HG03159 (cell line): ENCODE measurements at regions not wholly inside any gene's neighbourhood (a gene's known extent, or its start where the extent isn't known, plus 50 kb on each side); places are given as distances from the start of the nearest gene placed in this dataset.
"Not testable (repeated sequence)": the region's sequence is repeated elsewhere in the genome, so short reads cannot be mapped to it uniquely, and the experiment has no call there.

Experiments used
- ATAC-seq: cut with Tn5 transposase; IDR thresholded peaks from one replicate; pipeline ENCODE4 v1.9.1; 2021; ENCODE audit warnings: mild to moderate bottlenecking, moderate library complexity; ENCODE audit not compliant: unreplicated experiment

DNA sequence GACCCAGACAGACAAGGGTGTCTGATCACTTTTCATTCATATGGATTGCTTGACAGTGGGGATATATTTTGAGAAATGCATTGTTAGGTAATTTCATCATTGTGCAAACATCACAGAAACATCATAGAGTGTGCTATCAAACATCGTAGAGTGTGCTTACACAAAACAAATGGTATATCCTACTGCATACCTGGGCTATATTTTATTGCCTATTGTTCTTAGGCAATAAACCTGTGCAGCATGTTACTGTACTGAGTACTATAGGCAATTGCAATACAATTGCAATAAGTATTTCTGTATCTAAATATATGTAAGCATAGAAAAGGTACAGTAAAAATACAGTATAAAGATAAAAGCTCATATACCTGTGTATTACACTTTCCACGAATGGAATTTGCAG lies 319.1 kb downstream of the KIF20B start:
- no peak for ATAC-seq

DNA sequence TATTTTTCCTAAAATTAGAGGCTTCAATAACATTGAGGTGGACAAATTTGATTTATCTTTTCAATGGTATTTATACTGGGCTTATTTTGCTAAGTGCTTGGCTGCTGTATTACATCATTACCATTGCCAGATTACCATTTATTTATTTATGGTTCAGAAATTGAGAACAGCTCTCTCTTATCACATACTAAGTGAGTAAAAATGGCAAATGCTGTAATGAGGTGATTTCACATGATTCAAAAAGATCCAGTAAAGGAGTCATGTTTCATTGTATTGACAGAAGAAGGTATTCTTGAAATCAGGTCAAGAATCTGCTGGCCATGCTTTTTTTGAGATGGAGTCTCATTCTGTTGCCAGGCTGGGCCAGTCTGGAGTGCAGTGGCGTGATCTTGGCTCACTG lies 322.6 kb downstream of the KIF20B start:
- ATAC-seq = no peak

DNA sequence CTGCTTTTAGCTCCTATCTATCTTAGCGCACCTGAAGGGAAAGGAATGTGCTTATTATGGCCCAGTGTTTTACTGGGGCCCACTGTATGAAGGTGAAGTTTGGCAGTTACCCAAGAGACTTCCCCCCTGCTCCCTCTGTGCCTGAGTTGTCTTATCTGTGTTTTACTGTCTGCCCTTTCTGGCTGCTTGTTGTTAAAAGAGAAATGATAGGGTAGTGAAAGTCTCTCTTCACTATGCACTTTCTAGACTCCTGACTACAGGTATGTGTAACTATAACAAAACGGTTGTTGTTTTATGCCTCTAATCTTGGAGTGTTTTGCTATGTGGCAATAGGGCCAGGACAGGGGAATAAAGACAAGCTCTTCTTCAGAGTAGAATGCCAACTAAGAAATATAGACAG lies 326.9 kb downstream of the KIF20B start:
- no peak for ATAC-seq

DNA sequence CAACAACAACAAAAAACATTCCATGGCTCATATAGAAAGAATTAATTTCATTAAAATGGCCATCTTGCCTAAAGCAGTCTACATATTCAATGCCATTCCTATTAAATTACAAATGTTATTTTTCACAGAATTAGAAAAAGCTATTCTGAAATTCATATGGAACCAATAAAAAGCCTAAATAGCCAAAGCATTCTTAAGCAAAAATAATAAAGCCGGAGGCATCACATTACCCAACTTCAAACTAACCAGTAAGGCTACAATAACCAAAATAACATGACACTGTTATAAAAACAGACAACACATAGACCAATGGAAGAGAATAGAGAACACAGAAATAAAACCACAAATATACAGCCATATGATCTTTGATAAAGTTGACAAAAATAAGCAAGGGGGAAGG lies 330.4 kb downstream of the KIF20B start:
- ATAC-seq = no peak

DNA sequence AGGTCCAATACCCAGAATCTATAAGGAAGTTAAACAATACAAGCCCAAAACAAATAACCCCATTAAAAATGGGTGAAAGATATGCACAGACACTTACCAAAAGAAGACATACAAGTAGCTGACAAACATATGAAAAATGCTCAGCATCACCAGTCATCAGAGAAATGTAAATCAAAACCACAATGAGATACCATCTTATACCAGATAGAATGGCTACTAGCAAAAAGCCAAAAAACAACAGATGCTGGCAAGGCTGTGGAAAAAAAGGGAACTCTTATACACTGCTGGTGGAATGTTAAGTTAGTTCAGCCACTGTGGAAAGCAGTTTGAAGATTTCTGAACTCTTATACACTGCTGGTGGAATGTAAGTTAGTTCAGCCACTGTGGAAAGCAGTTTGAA lies 331.1 kb downstream of the KIF20B start:
- no peak for ATAC-seq

DNA sequence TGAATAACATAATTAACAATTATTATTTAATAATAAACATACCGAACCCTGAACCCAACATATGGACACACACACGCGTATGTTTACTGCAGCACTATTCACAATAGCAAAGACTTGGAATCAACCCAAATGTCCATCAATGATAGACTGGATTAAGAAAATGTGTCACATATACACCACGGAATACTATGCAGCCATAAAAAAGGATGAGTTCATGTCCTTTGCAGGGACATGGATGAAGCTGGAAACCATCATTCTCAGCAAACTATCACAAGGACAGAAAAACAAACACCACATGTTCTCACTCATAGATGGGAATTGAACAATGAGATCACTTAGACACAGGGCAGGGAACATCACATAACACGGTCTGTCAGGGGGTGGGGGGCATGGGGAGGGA lies 333.5 kb downstream of the KIF20B start:
- ATAC-seq = not testable (repeated sequence)

DNA sequence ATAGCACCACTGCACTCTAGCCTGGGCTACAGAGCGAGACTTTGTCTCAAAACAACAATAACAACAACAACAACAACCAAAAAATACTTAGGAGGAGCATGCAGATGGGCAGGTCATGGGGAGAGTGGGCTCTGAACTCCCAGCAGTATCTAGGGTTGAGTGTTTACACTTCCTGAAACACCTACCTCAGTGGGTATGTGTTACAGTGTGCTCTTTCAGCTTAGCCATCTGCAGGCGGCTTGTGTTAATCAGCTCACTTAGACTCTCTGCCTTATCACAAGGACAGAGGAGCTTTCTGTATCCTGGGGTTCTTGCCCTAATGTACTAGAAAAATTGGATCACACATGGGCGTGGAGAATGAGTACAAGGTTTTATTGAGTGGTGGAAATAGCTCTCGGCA lies 340.2 kb downstream of the KIF20B start:
- ATAC-seq = no peak

DNA sequence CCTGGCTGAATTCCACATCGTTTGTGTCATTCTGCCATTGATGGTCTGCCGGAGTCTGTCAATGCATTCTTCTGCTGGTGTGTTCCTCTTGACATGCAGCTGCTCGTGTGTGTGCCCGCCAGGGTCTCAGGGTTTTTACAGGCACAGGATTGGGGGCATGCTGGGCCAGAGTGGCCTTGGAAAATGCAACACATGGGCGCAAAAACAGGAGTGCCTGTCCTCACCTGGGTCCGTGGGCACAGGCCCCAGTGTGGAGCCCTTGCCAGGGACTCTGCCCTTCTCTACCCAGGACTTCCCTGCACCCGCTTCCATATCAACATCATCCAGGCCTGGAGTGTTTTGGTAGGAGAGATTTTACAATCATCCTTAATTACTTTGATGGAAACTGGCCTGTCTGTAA lies 340.7 kb downstream of the KIF20B start:
- ATAC-seq = no peak

DNA sequence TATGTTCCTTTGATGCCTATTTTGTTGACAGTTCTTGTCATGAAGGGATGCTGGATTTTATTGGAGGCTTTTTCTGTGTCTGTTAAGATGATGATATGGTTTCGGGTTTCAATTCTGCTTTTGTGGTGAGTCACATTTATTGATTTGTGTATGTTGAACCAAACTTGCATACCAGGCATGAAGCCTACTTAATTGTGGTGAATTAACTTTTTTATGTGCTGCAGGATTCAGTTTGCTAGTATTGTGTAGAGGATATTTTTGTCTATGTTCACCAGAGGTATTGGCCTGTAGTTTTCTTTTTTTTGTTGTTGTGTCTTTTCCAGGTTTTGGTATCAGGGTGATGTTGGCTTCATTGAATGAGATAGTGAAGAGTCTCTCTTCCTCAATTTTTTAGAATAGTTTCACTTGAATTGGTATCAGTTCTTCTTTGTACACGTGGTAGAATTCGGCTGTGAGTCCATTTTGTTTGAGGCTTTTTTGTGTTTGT lies 345.9 kb downstream of the KIF20B start:
- ATAC-seq = peak; percentile 90

DNA sequence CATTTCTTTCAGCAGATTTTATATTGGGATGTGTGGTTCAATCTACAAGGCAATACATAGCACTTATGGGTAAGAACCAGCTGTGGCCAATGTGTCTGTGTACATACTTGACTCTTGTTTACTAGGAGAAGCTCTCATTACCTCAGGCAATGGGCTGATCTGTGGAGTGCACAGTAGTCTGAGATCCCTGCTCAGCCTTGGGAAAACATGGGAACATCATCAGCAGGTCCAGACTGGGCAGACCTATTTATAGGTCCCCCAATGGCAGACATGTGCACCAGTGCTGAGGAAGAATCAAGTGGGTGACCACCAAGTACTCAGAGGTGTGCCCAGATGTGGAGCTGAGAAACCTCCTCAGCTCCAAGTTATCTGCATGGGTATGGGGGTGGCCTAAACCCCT lies 349.7 kb downstream of the KIF20B start:
- ATAC-seq = no peak

DNA sequence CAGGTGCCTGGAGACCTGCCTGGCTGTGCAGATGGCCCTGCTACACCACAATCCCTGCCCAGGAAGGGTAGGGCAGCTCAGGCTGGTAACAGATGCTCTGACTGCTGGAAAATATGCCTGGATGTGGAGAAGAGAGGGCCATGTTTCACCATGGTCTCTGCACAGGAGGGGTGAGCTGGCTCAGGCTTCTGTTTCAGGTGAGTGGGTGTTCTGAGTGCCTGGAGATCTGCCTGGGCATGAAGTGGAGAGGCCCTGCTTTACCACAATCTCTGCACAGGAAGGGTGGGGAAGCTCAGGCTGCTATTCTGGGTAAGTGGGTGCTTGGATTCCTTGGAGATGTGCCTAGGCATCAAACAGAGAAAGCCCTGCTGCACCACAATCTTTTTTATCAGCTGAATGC lies 350.1 kb downstream of the KIF20B start:
- no peak for ATAC-seq

DNA sequence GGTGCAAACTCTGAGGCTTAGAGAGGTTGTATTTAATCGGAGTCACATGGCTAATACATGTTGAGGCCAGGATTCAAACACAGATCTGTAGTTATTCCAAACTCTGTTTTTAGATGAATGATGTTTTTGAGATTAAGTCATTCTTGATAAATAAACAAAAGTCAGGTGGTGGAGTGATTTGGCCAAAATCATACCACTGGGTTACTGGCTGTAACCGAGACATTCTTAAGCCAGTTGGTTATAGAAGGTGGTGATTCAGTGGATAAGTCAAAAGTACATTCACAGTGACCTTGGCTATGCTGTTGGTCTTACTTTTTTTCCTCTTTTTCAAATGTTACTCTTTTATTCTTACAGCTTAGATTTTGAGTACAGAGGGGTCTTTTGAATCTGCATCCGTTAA lies 361.4 kb downstream of the KIF20B start:
- ATAC-seq = no peak

DNA sequence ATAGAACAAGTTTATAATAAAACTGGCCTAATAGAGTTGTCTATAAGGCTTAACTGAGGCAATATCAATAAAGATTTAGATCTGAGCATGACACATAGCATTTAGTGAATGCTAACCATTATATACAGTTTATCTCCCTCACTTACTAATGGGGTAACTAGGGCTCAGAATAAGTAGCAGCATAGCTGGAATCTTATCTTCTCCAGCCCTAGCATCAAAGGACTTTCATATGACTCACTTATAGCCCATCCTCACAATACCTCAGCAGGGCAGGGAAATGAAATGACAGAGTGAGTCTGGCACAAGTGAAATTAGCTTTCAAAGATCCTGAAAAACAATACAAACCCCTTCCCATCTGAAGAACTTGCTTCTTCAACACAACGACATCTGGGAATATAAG lies 362.9 kb downstream of the KIF20B start:
- no peak for ATAC-seq

DNA sequence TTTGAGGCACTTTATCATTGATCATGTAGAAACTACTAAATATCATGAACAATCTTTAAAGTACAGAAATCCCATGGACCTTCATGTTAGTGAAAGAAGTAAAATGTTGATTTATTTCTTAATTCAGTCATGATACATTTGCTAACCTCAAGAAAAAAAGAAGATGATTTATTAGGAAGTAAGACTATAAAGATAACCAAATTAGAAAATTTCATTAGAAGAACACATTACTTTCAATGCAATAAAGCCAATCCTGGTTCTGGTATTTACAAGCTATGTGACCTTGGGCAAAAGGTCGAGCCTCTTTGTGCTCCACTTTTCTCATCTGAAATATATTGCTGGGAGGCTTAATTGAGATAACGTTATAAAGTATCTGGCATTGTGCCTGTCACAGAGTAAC lies 365.0 kb downstream of the KIF20B start:
- no peak for ATAC-seq

DNA sequence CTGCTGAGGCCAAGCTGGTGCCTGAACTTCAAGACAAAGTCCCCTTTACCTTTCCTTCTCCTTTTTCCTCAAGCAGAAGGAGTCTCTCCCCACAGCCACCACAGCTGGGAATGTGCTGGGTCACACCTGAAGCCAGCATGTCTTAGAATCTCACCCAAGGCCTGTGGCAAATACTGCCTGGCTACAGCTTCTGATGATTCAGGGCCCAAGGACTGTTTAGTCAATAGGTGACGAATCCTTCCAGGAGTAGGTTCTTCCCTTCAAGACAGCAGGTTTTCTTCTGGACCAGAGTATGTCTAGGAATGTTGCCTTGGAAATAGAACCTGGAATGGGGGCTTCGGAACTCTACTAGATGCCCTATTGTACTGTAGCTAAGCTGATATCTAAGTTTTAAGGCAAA lies 374.6 kb downstream of the KIF20B start:
- no peak for ATAC-seq

DNA sequence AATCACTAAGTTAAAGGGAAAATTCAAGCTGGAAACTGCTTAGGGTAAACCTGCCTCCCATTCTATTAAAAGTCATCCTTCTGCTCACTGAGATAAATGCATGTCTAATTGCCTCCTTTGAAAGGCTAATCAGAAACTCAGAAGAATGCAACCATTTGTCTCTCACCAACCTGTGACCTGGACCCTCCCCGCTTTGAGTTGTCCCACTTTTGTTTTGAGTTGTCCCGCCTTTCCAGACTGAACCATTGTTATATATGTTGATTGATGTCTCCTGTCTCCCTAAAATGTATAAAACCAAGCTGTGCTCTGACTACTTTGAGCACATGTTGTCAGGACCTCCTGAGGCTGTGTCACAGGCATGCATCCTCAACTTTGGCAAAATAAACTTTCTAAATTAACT lies 378.4 kb downstream of the KIF20B start:
- ATAC-seq = no peak

DNA sequence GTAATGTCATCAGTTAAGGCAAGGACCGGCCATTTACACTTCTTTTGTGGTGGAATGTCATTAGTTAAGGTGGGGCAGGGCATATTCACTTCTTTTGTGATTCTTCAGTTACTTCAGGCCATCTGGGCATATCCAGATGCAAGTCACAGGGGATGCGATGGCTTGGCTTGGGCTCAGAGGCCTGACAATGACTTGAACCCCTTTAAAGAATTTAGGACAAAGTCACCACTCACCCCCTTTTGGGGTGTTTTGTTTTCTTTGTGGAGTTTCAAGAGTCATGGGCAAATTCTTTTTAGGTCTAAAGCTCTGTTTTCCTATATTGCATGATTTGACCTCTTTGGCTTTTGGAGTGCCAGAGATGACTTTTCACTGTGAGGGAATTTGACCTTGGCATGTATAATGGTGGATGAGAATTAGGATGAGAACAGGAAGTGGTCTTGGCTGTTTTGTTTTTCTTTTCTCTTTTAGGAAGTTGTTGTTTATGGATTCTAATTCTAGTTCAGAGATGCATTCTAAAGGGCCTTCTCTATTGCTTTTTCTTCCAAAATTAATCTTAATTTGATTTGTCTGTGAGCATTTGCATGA lies 385.3 kb downstream of the KIF20B start:
- ATAC-seq = not testable (repeated sequence)

DNA sequence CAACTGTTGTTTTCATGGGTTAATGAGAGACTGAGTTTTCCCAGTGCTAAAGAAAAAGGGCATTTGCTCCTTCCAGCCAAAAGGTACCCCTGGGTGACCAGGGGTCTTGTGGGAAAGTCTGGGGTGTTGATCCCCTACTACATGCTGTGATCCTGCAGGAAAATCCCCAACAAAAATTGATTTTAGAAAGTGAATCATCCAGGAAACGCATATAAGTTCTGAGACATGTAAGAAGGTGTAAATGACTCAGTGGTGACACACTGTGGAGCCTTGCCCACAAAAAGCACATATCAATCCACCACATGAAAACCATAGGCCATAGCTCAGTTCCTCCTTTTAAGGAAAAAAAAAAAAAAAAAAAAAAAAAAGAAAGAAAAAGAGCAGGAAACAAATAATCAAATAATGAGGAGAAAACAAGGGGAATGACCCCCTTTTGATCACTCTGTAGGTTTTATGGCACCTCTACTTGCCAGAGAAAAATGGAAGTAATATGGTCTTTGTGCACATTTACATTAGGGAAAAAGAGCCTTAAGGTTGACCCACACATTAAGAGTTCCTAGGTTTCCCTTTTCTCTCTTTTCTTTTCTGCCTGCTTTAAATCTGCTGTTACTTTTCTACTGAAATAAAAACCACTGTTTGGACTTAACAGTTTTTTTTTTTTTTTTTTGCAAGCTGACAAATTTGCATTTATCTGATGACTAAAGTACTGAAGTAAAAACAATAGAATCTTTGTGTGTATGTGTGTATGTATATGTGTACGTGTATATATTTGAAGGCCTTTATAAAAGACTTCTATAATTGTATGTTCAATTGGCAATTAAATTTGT lies 386.0 kb downstream of the KIF20B start:
- ATAC-seq = peak; percentile 100

DNA sequence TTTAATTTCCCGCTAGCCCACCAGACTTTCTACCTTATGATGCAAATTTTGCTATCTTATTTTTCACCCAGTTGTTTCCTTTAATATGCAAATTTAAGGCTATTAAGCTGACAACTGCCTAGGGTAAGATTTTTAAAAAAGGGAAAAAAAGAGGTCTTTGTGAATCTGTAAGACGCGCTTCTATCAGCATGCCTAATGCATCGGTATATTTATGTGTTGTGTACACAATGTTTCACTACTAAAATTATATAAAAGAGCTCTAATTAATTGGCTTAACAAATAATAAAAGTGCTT lies 386.6 kb downstream of the KIF20B start:
- no peak for ATAC-seq

DNA sequence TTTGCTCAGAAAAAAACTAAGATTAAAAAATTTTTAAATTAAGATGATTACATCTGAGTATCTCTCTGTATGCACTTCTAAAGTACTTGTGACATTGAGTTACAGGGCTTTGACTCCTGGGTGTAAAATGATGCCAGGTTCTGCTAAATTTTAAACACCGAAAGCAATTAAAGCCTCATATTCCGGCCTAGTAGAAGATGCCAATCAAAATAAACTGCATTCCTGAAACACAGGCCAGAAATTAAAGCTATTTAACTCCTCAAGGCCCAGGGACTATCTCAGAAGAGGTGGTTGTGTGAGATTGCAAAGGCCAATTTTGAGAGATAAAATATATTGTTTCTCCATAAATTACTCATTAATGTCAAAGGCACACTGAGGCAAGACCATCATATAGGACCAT lies 388.3 kb downstream of the KIF20B start:
- ATAC-seq = no peak

DNA sequence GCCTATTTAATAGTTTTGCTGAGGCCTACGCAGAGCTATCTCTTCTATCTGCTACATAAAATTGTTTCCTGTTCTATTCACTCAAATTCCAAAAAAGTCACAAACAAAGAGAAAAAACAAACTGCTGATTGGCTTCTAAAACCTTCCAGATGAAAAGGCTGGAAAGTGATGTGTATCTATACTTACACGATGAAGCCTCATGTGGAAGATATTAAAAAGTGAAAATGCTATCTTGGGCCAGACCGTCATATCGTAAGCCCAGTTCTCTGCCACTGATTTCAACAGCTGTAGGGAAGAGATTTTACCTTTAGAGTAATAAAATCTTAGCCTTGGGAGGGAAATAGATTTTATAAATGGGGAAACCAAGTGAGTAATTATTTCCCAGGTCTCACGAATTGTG lies 394.8 kb downstream of the KIF20B start:
- ATAC-seq = no peak

DNA sequence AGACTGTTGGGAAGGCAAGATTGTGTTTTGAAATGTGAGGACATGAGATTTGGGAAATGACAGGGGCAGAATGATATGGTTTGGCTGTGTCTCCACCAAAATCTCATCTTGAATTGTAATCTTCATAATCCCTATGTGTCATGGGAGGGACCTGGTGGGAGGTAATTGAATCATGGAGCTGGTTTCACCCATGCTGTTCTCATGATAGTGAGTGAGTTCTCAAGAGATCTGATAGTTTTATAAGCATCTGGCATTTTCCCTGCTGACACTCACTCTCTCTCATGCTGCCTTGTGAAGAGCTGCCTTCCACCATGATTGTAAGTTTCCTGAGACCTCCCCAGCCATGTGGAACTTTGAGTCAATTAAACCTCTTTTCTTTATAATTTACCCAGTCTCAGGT lies 406.2 kb downstream of the KIF20B start:
- ATAC-seq = not testable (repeated sequence)

DNA sequence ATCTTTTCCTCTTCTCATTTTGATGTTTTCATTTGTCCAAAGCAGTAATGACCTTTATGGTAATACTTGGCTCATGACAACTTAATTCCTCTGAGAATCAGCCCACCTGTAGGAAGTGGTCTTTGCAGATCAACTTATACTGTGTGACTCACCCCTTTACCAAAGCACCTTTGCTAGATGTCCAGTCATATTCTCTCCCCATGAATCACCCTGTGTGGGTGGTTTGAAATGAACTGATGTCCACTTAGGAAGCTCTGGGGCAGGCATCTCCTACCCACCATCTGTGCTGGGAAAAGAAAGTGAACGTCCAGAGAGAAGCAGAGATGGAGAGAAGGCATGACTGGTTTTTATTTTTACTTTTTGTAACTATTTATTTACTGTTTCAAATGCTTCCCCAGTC lies 410.3 kb downstream of the KIF20B start:
- no peak for ATAC-seq
